Astrocyte (in vitro differentiated cells and primary cell): ENCODE measurements at regions not wholly inside any gene's neighbourhood (a gene's known extent, or its start where the extent isn't known, plus 50 kb on each side); places are given as distances from the start of the nearest gene placed in this dataset.

Experiments
- EZH2 ChIP-seq: IDR thresholded peaks from 2 replicates; pipeline ENCODE4 v1.6.1; 2012; ENCODE audit warnings: mild to moderate bottlenecking, low read length, inconsistent platforms; ENCODE audit not compliant: insufficient read depth
- TF ChIP-seq, protein P1 (sequence below): IDR thresholded peaks from 2 replicates; pipeline ENCODE4 v1.5.1; 2011; ENCODE audit warnings: low read depth, mild to moderate bottlenecking, inconsistent platforms, low read length, moderate library complexity; ENCODE audit not compliant: insufficient read depth

DNA sequence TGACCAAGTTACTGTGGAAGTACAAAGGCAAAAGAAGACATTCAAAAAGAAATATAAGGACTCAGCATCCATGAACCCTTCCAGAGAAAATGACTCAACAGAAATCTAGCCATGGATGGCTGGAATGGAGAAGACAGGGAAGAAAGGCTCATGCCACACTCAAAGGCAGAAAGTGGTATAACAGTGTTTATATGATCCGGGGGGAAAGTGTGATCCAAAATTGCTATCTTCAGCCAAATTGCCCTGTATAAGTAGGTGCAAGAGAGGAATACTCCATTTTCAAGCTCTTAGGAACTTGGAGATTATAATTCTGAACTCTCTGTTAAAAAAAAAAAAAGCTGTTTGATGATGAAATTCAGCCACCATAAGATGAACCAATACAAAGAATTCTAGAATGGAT lies 81.8 kb upstream of the TENM4 start:
- TF ChIP-seq, protein P1, sequence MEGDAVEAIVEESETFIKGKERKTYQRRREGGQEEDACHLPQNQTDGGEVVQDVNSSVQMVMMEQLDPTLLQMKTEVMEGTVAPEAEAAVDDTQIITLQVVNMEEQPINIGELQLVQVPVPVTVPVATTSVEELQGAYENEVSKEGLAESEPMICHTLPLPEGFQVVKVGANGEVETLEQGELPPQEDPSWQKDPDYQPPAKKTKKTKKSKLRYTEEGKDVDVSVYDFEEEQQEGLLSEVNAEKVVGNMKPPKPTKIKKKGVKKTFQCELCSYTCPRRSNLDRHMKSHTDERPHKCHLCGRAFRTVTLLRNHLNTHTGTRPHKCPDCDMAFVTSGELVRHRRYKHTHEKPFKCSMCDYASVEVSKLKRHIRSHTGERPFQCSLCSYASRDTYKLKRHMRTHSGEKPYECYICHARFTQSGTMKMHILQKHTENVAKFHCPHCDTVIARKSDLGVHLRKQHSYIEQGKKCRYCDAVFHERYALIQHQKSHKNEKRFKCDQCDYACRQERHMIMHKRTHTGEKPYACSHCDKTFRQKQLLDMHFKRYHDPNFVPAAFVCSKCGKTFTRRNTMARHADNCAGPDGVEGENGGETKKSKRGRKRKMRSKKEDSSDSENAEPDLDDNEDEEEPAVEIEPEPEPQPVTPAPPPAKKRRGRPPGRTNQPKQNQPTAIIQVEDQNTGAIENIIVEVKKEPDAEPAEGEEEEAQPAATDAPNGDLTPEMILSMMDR, result no peak
- no peak for TF ChIP-seq EZH2
